GM13976 (cell line): ENCODE measurements at regions not wholly inside any gene's neighbourhood (a gene's known extent, or its start where the extent isn't known, plus 50 kb on each side); places are given as distances from the start of the nearest gene placed in this dataset.
"Not testable (repeated sequence)": the region's sequence is repeated elsewhere in the genome, so short reads cannot be mapped to it uniquely, and the experiment has no call there.

Experiments used
- DNase-seq: peaks from one replicate; pipeline ENCODE4 v3.0.0; 2012; ENCODE audit warnings: low spot score
- in situ Hi-C: fragments of 300-500 bp; cut with MboI; formaldehyde crosslinking; loops from one replicate; pipeline ENCODE4 v1.12.0; 2022; ENCODE audit warnings: low sequenced_read_pairs, mixed read lengths, inconsistent platforms; ENCODE audit not compliant: unreplicated experiment
- TF ChIP-seq, protein P1 (sequence below): IDR thresholded peaks from 2 replicates; pipeline ENCODE4 v1.5.1; 2012; ENCODE audit warnings: borderline replicate concordance, mild to moderate bottlenecking; ENCODE audit not compliant: insufficient read depth; ENCODE audit errors: extremely low read depth, missing control alignments, control extremely low read depth

DNA sequence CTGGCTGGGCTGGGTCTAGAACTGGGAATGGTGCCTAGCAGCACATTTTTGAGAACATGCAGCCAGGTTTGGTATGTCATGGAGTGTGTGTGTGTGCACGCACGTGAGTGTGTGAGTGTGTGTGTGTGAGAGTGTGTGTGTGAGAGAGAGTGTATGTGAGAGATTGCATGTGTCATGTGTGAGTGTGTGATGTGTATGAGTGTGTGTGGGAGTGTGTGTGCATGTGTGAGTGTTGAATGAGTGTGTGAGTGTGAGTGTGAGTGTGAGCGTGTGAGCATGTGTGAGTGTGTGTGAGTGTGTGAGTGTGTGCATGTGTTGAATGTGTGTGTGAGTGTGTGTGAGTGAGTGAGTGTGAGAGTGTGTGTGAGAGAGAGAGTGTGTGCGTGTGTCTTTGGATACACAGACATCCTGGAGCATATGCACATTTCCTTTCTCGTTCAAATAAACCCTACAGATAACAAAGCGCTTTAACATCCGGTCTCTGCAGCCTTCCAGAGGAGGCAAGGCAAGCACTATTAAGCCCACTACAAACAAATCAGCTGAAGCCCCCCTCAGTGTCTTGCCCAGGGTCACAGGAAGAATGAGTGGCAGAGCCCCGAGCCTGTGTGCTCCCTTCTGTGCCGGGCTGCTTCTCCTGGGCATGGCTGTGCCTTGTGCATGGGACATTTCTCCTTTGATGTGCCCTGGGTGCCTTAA, 108.7 kb upstream of the ETV6 start:
- DNase-seq: no peak
- in situ Hi-C loops: no loop called here
- TF ChIP-seq, protein P1, sequence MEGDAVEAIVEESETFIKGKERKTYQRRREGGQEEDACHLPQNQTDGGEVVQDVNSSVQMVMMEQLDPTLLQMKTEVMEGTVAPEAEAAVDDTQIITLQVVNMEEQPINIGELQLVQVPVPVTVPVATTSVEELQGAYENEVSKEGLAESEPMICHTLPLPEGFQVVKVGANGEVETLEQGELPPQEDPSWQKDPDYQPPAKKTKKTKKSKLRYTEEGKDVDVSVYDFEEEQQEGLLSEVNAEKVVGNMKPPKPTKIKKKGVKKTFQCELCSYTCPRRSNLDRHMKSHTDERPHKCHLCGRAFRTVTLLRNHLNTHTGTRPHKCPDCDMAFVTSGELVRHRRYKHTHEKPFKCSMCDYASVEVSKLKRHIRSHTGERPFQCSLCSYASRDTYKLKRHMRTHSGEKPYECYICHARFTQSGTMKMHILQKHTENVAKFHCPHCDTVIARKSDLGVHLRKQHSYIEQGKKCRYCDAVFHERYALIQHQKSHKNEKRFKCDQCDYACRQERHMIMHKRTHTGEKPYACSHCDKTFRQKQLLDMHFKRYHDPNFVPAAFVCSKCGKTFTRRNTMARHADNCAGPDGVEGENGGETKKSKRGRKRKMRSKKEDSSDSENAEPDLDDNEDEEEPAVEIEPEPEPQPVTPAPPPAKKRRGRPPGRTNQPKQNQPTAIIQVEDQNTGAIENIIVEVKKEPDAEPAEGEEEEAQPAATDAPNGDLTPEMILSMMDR: no peak

- no peak for DNase-seq
- TF ChIP-seq, protein P1: no peak
- in situ Hi-C loops: no loop called here
Observed at GRCh38 chr12:11542599-11542998, 106.9 kb upstream of the ETV6 start.

- in situ Hi-C loops: no loop called here
Observed at GRCh38 chr12:11543457-11544158, 105.9 kb upstream of the ETV6 start.

GRCh38 chr12:11545484-11546330, 103.8 kb upstream of the ETV6 start:
- TF ChIP-seq, protein P1: no peak
- DNase-seq: peak; percentile 73

More at GRCh38 chr12:11543457-11544158, 105.9 kb upstream of the ETV6 start:
- TF ChIP-seq, protein P1: no peak
- no peak for DNase-seq

DNA sequence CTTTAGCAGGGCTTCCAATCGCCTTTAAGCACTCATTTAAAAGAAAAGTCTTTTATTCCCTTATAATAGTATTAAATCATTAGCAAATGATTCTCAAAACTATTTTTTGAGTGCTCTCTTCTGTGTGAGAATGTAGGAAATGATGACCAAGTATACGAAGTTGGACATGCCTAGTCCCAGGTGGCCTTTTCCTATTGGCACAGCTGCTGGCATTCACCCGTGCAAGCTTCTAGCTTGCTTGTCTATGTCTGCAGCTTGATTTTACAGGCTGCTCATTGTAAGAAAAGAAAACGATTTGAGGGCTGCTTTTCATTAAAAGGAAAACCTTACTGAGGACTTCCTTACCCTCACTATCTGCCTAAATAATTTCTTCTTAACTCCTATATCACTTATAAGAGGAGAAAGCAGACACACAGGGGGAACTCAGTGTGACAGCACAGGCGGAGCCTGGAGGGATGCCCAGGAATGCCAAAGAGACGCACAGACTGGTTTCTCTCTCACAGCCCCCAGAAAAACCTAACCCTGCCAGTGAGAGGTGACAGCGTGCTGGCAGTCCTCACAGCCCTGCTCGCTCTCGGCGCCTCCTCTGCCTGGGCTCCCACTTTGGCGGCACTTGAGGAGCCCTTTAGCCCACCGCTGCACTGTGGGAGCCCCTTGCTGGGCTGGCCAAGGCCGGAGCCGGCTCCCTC, 102.7 kb upstream of the ETV6 start:
- DNase-seq, in situ Hi-C loops: not testable (repeated sequence)

More at GRCh38 chr12:11545484-11546330, 103.8 kb upstream of the ETV6 start:
- in situ Hi-C loops: no loop called here

GRCh38 chr12:11547271-11547646, 102.2 kb upstream of the ETV6 start:
- in situ Hi-C loops, DNase-seq: not testable (repeated sequence)

- in situ Hi-C loops: no loop called here
- TF ChIP-seq, protein P1: no peak
Observed at GRCh38 chr12:11549119-11549518, 100.4 kb upstream of the ETV6 start.

More at GRCh38 chr12:11549119-11549518, 100.4 kb upstream of the ETV6 start:
- no peak for DNase-seq
